Panc1 (cell line): ENCODE measurements at regions not wholly inside any gene's neighbourhood (a gene's known extent, or its start where the extent isn't known, plus 50 kb on each side); places are given as distances from the start of the nearest gene placed in this dataset.

ENCODE experiments used
- ATAC-seq: fragments of 200-7000 bp; cut with Tn5 transposase; 2 replicates; pipeline ENCODE4 v1.9.1; 2020; ENCODE audit warnings: mild to moderate bottlenecking, moderate library complexity
- BruUV-seq: library from RNA; stranded (reverse); fragments of 400-500 nt; replicated peaks from 2 replicates; lab custom pipeline; 2021; lab: Mats Ljungman, UMichigan
- CTCF ChIA-PET: fragments of 300-600 bp; sonication (Branson Sonifier 250); formaldehyde crosslinking; loops from one replicate; lab custom pipeline; 2022; ENCODE audit warnings: antibody characterized with exemption; lab: Charles Lee
- POLR2A ChIA-PET: fragments of 300-600 bp; sonication (Branson Sonifier 250); formaldehyde crosslinking; loops from one replicate; lab custom pipeline; 2022; ENCODE audit warnings: antibody characterized with exemption; lab: Charles Lee
- DNase-seq: peaks from one replicate; pipeline ENCODE4 v3.0.0-alpha.2; 2010; ENCODE audit warnings: low read depth, low spot score
- H3K27ac ChIP-seq: 2 replicates; pipeline ENCODE4 v1.5.1; 2011; ENCODE audit warnings: mild to moderate bottlenecking, low read length, inconsistent platforms
- H3K27me3 ChIP-seq: fragments of 200-500 bp; sonication (Bioruptor generic); 2 replicates; pipeline ENCODE4 v1.6.0; 2014; ENCODE audit warnings: low read length, inconsistent platforms; ENCODE audit not compliant: control insufficient read depth, insufficient read depth
- H3K36me3 ChIP-seq: fragments of 200-500 bp; sonication (Bioruptor generic); 2 replicates; pipeline ENCODE4 v1.5.1; 2014; ENCODE audit warnings: inconsistent platforms, mild to moderate bottlenecking, low read length, moderate library complexity; ENCODE audit not compliant: control insufficient read depth, insufficient read depth
- H3K4me1 ChIP-seq: 2 replicates; pipeline ENCODE4 v1.5.1; 2011; ENCODE audit warnings: inconsistent platforms, mild to moderate bottlenecking, low read length, moderate library complexity; ENCODE audit not compliant: control insufficient read depth, insufficient read depth
- H3K4me3 ChIP-seq, 2 experiments: 2 replicates each; pipeline ENCODE4 v1.5.1; 2011 to 2012; ENCODE audit warnings: low read depth in 2 of 2, low read length in 2 of 2, mild to moderate bottlenecking in 2 of 2, inconsistent platforms in 1 of 2, moderate library complexity in 1 of 2
- H3K9me3 ChIP-seq: fragments of 200-500 bp; sonication (Bioruptor generic); 2 replicates; pipeline ENCODE4 v1.5.1; 2014; ENCODE audit warnings: low read depth, mild to moderate bottlenecking, inconsistent platforms, low read length, moderate library complexity; ENCODE audit not compliant: control insufficient read depth, insufficient read depth
- CTCF ChIP-seq: fragments of 450-650 bp; IDR thresholded peaks from 2 replicates; pipeline ENCODE4 v1.5.1; 2017; ENCODE audit warnings: mild to moderate bottlenecking
- POLR2AphosphoS5 ChIP-seq: IDR thresholded peaks from 2 replicates; pipeline ENCODE4 v1.6.1; 2012; ENCODE audit warnings: mild to moderate bottlenecking, low read depth, low read length, moderate library complexity
- REST ChIP-seq, 2 experiments: IDR thresholded peaks; 2 replicates each; pipeline ENCODE4 v1.6.1; 2011 to 2012; ENCODE audit warnings: low read depth in 2 of 2, control low read depth in 1 of 2, low read length in 1 of 2, mild to moderate bottlenecking in 1 of 2, moderate library complexity in 1 of 2; ENCODE audit not compliant: insufficient read depth in 1 of 2
- SIN3A ChIP-seq: IDR thresholded peaks from 2 replicates; pipeline ENCODE4 v1.6.1; 2012; ENCODE audit warnings: low read depth, mild to moderate bottlenecking, low read length, moderate library complexity, borderline replicate concordance; ENCODE audit not compliant: insufficient read depth
- TCF7L2 ChIP-seq: IDR thresholded peaks from 2 replicates; pipeline ENCODE4 v1.6.1; 2011; ENCODE audit warnings: mild to moderate bottlenecking, low read depth, low read length, inconsistent platforms
- in situ Hi-C: cut with HindIII; loops from 2 replicates; pipeline ENCODE4 v1.10.0; 2016; ENCODE audit warnings: low sequenced_read_pairs, low pct_unique_long_range_greater_than_20kb
- intact Hi-C: fragments of 100-400 bp; cut with micrococcal nuclease; formaldehyde crosslinking; loops from one replicate; pipeline ENCODE4 v1.10.0; 2022; ENCODE audit not compliant: unreplicated experiment

GRCh38 chr13:81393110-81393509 is 1052.2 kb upstream of the SPRY2 start:
- H3K4me3 ChIP-seq = no peak overlapping the region
- no peaks in the 10 kb centered on the region for H3K27me3 ChIP-seq
- intact Hi-C loops = no loop called here
- no peak for DNase-seq
- no peaks in the 10 kb centered on the region for H3K4me1 ChIP-seq
- TF ChIP-seq REST (IDR thresholded peaks at IDR 0.05; ENCODE audit: insufficient read depth in 1 of 2, low read depth in 2 of 2, low read length in 1 of 2) = no peak
- TF ChIP-seq CTCF = no peak
- no peak for TF ChIP-seq TCF7L2
- TF ChIP-seq POLR2AphosphoS5 = no peak
- no peak for TF ChIP-seq SIN3A
- in situ Hi-C loops = no loop called here
- H3K27ac ChIP-seq = no peak overlapping the region
- CTCF ChIA-PET = no interaction called here
- POLR2A ChIA-PET = no interaction called here
- no TSS peak for BruUV-seq
- ATAC-seq = no peak
- H3K9me3 ChIP-seq = no peaks in the 10 kb centered on the region
- H3K36me3 ChIP-seq = no peaks in the 10 kb centered on the region

GRCh38 chr13:81388400-81388799 is 1047.5 kb upstream of the SPRY2 start:
- Histone ChIP-seq H3K4me3 (no peak overlapping the region), H3K27ac (no peak overlapping the region), H3K9me3 (no peaks in the 10 kb centered on the region), H3K27me3 (no peaks in the 10 kb centered on the region), H3K36me3 (no peaks in the 10 kb centered on the region), H3K4me1 (no peaks in the 10 kb centered on the region)
- no peak for TF ChIP-seq REST (IDR thresholded peaks at IDR 0.05; ENCODE audit: insufficient read depth in 1 of 2, low read depth in 2 of 2, low read length in 1 of 2)
- intact Hi-C loops (no loop called here), in situ Hi-C loops (no loop called here)
- ATAC-seq (no peak), DNase-seq (no peak)
- POLR2A ChIA-PET = no interaction called here
- CTCF ChIA-PET = no interaction called here
- BruUV-seq = no TSS peak
